H9 (cell line): ENCODE measurements at regions not wholly inside any gene's neighbourhood (a gene's known extent, or its start where the extent isn't known, plus 50 kb on each side); places are given as distances from the start of the nearest gene placed in this dataset.

Experiments used
- DNase-seq: peaks from one replicate; pipeline ENCODE4 v3.0.0-alpha.2; 2017
- H2AFZ ChIP-seq: one replicate; pipeline ENCODE4 v1.6.1; 2013; ENCODE audit warnings: mild to moderate bottlenecking, low read length, control low read depth, moderate library complexity
- H2AK5ac ChIP-seq: 2 replicates; pipeline ENCODE4 v1.6.1; 2013; ENCODE audit warnings: low read length, control low read depth, mixed read lengths; ENCODE audit not compliant: insufficient read length
- H2BK120ac ChIP-seq: one replicate; pipeline ENCODE4 v1.6.1; 2013; ENCODE audit warnings: low read depth, mild to moderate bottlenecking, low read length, control low read depth, inconsistent platforms; ENCODE audit not compliant: poor library complexity, severe bottlenecking
- H2BK12ac ChIP-seq: 2 replicates; pipeline ENCODE4 v1.6.1; 2013; ENCODE audit warnings: low read length, control low read depth, mixed read lengths, low read depth; ENCODE audit not compliant: insufficient read length
- H2BK15ac ChIP-seq: 2 replicates; pipeline ENCODE4 v1.6.1; 2013; ENCODE audit warnings: low read depth, low read length, control low read depth
- H2BK20ac ChIP-seq: one replicate; pipeline ENCODE4 v1.6.1; 2013; ENCODE audit warnings: low read depth, mild to moderate bottlenecking, low read length, control low read depth, inconsistent platforms; ENCODE audit not compliant: poor library complexity, severe bottlenecking
- H2BK5ac ChIP-seq: 2 replicates; pipeline ENCODE4 v1.6.1; 2013; ENCODE audit warnings: low read length, control low read depth, mixed read lengths; ENCODE audit not compliant: insufficient read length
- H3K14ac ChIP-seq: 2 replicates; pipeline ENCODE4 v1.6.1; 2013; ENCODE audit warnings: low read length, control low read depth; ENCODE audit not compliant: insufficient read depth
- H3K18ac ChIP-seq: 2 replicates; pipeline ENCODE4 v1.6.1; 2013; ENCODE audit warnings: low read depth, mild to moderate bottlenecking, mixed read lengths, low read length, control low read depth; ENCODE audit not compliant: insufficient read length
- H3K23ac ChIP-seq: 2 replicates; pipeline ENCODE4 v1.6.1; 2013; ENCODE audit warnings: low read length, control low read depth, mixed read lengths, low read depth; ENCODE audit not compliant: insufficient read length
- H3K23me2 ChIP-seq: 2 replicates; pipeline ENCODE4 v1.6.1; 2013; ENCODE audit warnings: low read depth, mild to moderate bottlenecking, mixed read lengths, low read length, control low read depth; ENCODE audit not compliant: insufficient read length, poor library complexity, severe bottlenecking
- H3K27ac ChIP-seq: 2 replicates; pipeline ENCODE4 v1.5.1; 2013; ENCODE audit warnings: low read length, control low read depth, mixed read lengths, low read depth; ENCODE audit not compliant: insufficient read length
- H3K27me3 ChIP-seq: 2 replicates; pipeline ENCODE4 v1.6.1; 2013; ENCODE audit warnings: low read length, control low read depth, inconsistent platforms; ENCODE audit not compliant: insufficient read depth
- H3K4ac ChIP-seq: 2 replicates; pipeline ENCODE4 v1.6.1; 2013; ENCODE audit warnings: low read depth, mild to moderate bottlenecking, control low read depth, inconsistent platforms, low read length, moderate library complexity
- H3K4me1 ChIP-seq: 2 replicates; pipeline ENCODE4 v1.6.1; 2013; ENCODE audit warnings: low read length, control low read depth, inconsistent platforms; ENCODE audit not compliant: insufficient read depth
- H3K4me2 ChIP-seq: 2 replicates; pipeline ENCODE4 v1.6.1; 2013; ENCODE audit warnings: low read length, control low read depth, mixed read lengths; ENCODE audit not compliant: insufficient read length, insufficient read depth
- H3K56ac ChIP-seq: 2 replicates; pipeline ENCODE4 v1.6.1; 2013; ENCODE audit warnings: low read depth, mild to moderate bottlenecking, mixed read lengths, low read length, control low read depth; ENCODE audit not compliant: insufficient read length
- H3K79me1 ChIP-seq: 2 replicates; pipeline ENCODE4 v1.6.1; 2013; ENCODE audit warnings: low read depth, mild to moderate bottlenecking, moderate library complexity, low read length, control low read depth, inconsistent platforms; ENCODE audit not compliant: insufficient read depth, poor library complexity, severe bottlenecking
- H3K79me2 ChIP-seq: 2 replicates; pipeline ENCODE4 v1.6.1; 2013; ENCODE audit warnings: low read length, control low read depth, inconsistent platforms; ENCODE audit not compliant: insufficient read depth
- H3K9ac ChIP-seq: 2 replicates; pipeline ENCODE4 v1.6.1; 2013; ENCODE audit warnings: low read length, control low read depth, mixed read lengths; ENCODE audit not compliant: insufficient read length; ENCODE audit errors: extremely low read depth
- H3K9me3 ChIP-seq: one replicate; pipeline ENCODE4 v1.6.1; 2013; ENCODE audit warnings: low read depth, low read length, inconsistent platforms; ENCODE audit not compliant: control insufficient read depth
- H3T11ph ChIP-seq: one replicate; pipeline ENCODE4 v1.6.1; 2013; ENCODE audit warnings: mild to moderate bottlenecking, low read length, control low read depth, inconsistent platforms
- H4K20me1 ChIP-seq: one replicate; pipeline ENCODE4 v1.6.1; 2013; ENCODE audit not compliant: control insufficient read depth, insufficient read length, insufficient read depth
- H4K5ac ChIP-seq: 2 replicates; pipeline ENCODE4 v1.6.1; 2013; ENCODE audit warnings: low read depth, mild to moderate bottlenecking, mixed read lengths, low read length, control low read depth; ENCODE audit not compliant: insufficient read length
- H4K8ac ChIP-seq: replicated peaks from 2 replicates; pipeline ENCODE4 v1.6.1; 2013; ENCODE audit warnings: low read length, control low read depth, mixed read lengths, low read depth; ENCODE audit not compliant: insufficient read length
- H4K91ac ChIP-seq: 2 replicates; pipeline ENCODE4 v1.6.1; 2013; ENCODE audit warnings: low read depth, mild to moderate bottlenecking, moderate library complexity, mixed read lengths, low read length, control low read depth; ENCODE audit not compliant: insufficient read length
- H3K27ac Mint-ChIP-seq, 3 experiments: 2 replicates in 2 of 3; 3 replicates in 1 of 3; pipeline ENCODE4 v1.8.0; 2020 to 2021; ENCODE audit warnings: mixed read lengths in 3 of 3, mild to moderate bottlenecking in 1 of 3, moderate library complexity in 1 of 3
- H3K27me3 Mint-ChIP-seq: 2 replicates; pipeline ENCODE4 v1.8.0; 2021; ENCODE audit warnings: low read depth, mild to moderate bottlenecking, moderate library complexity, mixed read lengths
- H3K36me3 Mint-ChIP-seq, 3 experiments: 2 replicates in 2 of 3; 3 replicates in 1 of 3; pipeline ENCODE4 v1.8.0; 2020 to 2021; ENCODE audit warnings: low read depth in 3 of 3, mixed read lengths in 3 of 3; ENCODE audit not compliant: insufficient read depth in 1 of 3
- H3K4me1 Mint-ChIP-seq, 2 experiments: 2 replicates each; pipeline ENCODE4 v1.8.0; 2020; ENCODE audit warnings: mixed read lengths in 2 of 2
- H3K4me3 Mint-ChIP-seq, 2 experiments: 2 replicates in 1 of 2; 3 replicates in 1 of 2; pipeline ENCODE4 v1.8.0; 2020 to 2021; ENCODE audit warnings: mild to moderate bottlenecking in 2 of 2, mixed read lengths in 2 of 2, moderate library complexity in 1 of 2
- H3K9me3 Mint-ChIP-seq, 2 experiments: 2 replicates in 1 of 2; 3 replicates in 1 of 2; pipeline ENCODE4 v1.8.0; 2020; ENCODE audit warnings: mild to moderate bottlenecking in 2 of 2, mixed read lengths in 2 of 2, moderate library complexity in 1 of 2
- CTCF ChIP-seq: fragments of 200-600 bp; sonication (generic); conservative IDR thresholded peaks from 3 replicates; pipeline ENCODE4 v1.8.0; 2021; ENCODE audit warnings: antibody characterized with exemption, mild to moderate bottlenecking
- WGBS: extraction: QIAGEN DNeasy Blood & Tissue Kit; methylation state at CpG from one replicate; pipeline ENCODE4 v1.1.7; 2013; ENCODE audit warnings: missing lambda C conversion rate, low lambda C conversion rate, mixed read lengths; ENCODE audit not compliant: insufficient read length; ENCODE audit errors: extremely low coverage; 5-methylcytosine and 5-hydroxymethylcytosine counted together

- Histone ChIP-seq H3K4ac (no peak overlapping the region), H3K27me3 (no peaks in the 10 kb centered on the region), H2BK120ac (no peak overlapping the region), H4K8ac (no peak overlapping the region), H2AFZ (no peak overlapping the region), H3K14ac (no peak overlapping the region), H2BK15ac (no peak overlapping the region), H3K18ac (no peak overlapping the region), H3K9ac (no peak overlapping the region), H3K4me1 (no peaks in the 10 kb centered on the region), H3K56ac (no peak overlapping the region), H3K9me3 (no peaks in the 10 kb centered on the region), H3K23me2 (no peaks in the 10 kb centered on the region), H2AK5ac (no peak overlapping the region), H4K20me1 (no peaks in the 10 kb centered on the region), H3K23ac (no peak overlapping the region), H2BK5ac (no peak overlapping the region), H3K27ac (no peak overlapping the region), H3T11ph (no peak overlapping the region), H4K91ac (no peak overlapping the region), H3K4me2 (no peak overlapping the region), H2BK12ac (no peak overlapping the region), H3K79me2 (no peaks in the 10 kb centered on the region), H3K79me1 (no peaks in the 10 kb centered on the region), H2BK20ac (no peak overlapping the region), H4K5ac (no peak overlapping the region)
- no peaks in the 10 kb centered on the region for H3K27me3 Mint-ChIP-seq
- H3K9me3 Mint-ChIP-seq, result no peaks in the 10 kb centered on the region
- H3K4me3 Mint-ChIP-seq, result no peak overlapping the region
- H3K4me1 Mint-ChIP-seq, result no peaks in the 10 kb centered on the region
- TF ChIP-seq CTCF, result no peak
- WGBS, result no CpG with 5 or more reads among the region's 1 CpG
- H3K36me3 Mint-ChIP-seq, result no peaks in the 10 kb centered on the region
- no peak overlapping the region for H3K27ac Mint-ChIP-seq
- DNase-seq, result no peak
These were observed 797.1 kb downstream of the VRK1 start for GRCh38 chr14:97594306-97594705.
